ENCODE measurements at regions not wholly inside any gene's neighbourhood (a gene's known extent, or its start where the extent isn't known, plus 50 kb on each side); places are given as distances from the start of the nearest gene placed in this dataset.

- peak; percentile 48 to 77 (median 74); a peak in 5 of 6 replicates for TF ChIP-seq CTCF (IDR thresholded peaks at IDR 0.05 in 2 of 3, conservative IDR thresholded peaks at IDR 0.05 in 1 of 3; ENCODE audit: borderline replicate concordance in 1 of 3, insufficient read depth in 1 of 3, low read depth in 2 of 3, low read length in 2 of 3)
- no peak for TF ChIP-seq EZH2 (IDR thresholded peaks at IDR 0.05)
- TF ChIP-seq SIN3A (IDR thresholded peaks at IDR 0.05; ENCODE audit: low read depth) = no peak
- no peak for TF ChIP-seq SRF (IDR thresholded peaks at IDR 0.05; ENCODE audit: low read depth)
- no peak for TF ChIP-seq POLR2A (IDR thresholded peaks at IDR 0.05; ENCODE audit: borderline replicate concordance, extremely low read depth, insufficient read depth, insufficient read length)
- no peak for TF ChIP-seq ZBTB33 (IDR thresholded peaks at IDR 0.05; ENCODE audit: extremely low read depth, insufficient replicate concordance, low read length)
- 0 out of 2 replicates have a peak, but pooled peaks have one; percentile 15 for TF ChIP-seq EGR1 (IDR thresholded peaks at IDR 0.05; ENCODE audit: low read depth)
- no peak for TF ChIP-seq REST (IDR thresholded peaks at IDR 0.05; ENCODE audit: low read depth)
- TF ChIP-seq RAD21 (IDR thresholded peaks at IDR 0.05; ENCODE audit: low read depth) = peak; percentile 92
- no peak for TF ChIP-seq POLR2AphosphoS5 (IDR thresholded peaks at IDR 0.05; ENCODE audit: low read depth, low read length)
- no peak for TF ChIP-seq ZFX (IDR thresholded peaks at IDR 0.05)
- no peak for TF ChIP-seq JUND (IDR thresholded peaks at IDR 0.05)
- TF ChIP-seq EZH2phosphoT487 (IDR thresholded peaks at IDR 0.05; ENCODE audit: borderline replicate concordance) = no peak
These were observed 291.6 kb upstream of the HS3ST1 start for GRCh38 chr4:11720292-11720691.
